ENCODE measurements at regions not wholly inside any gene's neighbourhood (a gene's known extent, or its start where the extent isn't known, plus 50 kb on each side); places are given as distances from the start of the nearest gene placed in this dataset.
"Not testable (repeated sequence)": the region's sequence is repeated elsewhere in the genome, so short reads cannot be mapped to it uniquely, and the experiment has no call there.

- DNase-seq (ENCODE audit: low read depth): peak; percentile 36
- H3K4me3 ChIP-seq (ENCODE audit: low read length): no peak overlapping the region
- no peak for TF ChIP-seq CTCF (IDR thresholded peaks at IDR 0.05; ENCODE audit: insufficient read depth, low read depth, low read length, missing control alignments)
Observed at GRCh38 chr10:87603196-87603595, 56.5 kb upstream of the PAPSS2 start.

- DNase-seq (ENCODE audit: low read depth): no peak
- TF ChIP-seq CTCF (IDR thresholded peaks at IDR 0.05; ENCODE audit: insufficient read depth, low read depth, low read length, missing control alignments): no peak
- no peak overlapping the region for H3K4me3 ChIP-seq (ENCODE audit: low read length)
Observed at GRCh38 chr10:87603769-87604168, 55.9 kb upstream of the PAPSS2 start.

- DNase-seq (ENCODE audit: low read depth): peak; percentile 19
- H3K4me3 ChIP-seq (ENCODE audit: low read length): no peak overlapping the region
- TF ChIP-seq CTCF (IDR thresholded peaks at IDR 0.05; ENCODE audit: insufficient read depth, low read depth, low read length, missing control alignments): no peak
Observed at GRCh38 chr10:87605628-87606251, 53.9 kb upstream of the PAPSS2 start.

GRCh38 chr10:87608756-87609155 lies 50.9 kb upstream of the PAPSS2 start:
- no peak for TF ChIP-seq CTCF (IDR thresholded peaks at IDR 0.05; ENCODE audit: insufficient read depth, low read depth, low read length, missing control alignments)
- peak; percentile 80 for DNase-seq (ENCODE audit: low read depth)
- no peak overlapping the region for H3K4me3 ChIP-seq (ENCODE audit: low read length)

- not testable (repeated sequence) for DNase-seq (ENCODE audit: low read depth); H3K4me3 ChIP-seq (ENCODE audit: low read length)
Observed at GRCh38 chr10:87609563-87609962, 50.1 kb upstream of the PAPSS2 start.
